Caco-2 (cell line): ENCODE measurements at regions not wholly inside any gene's neighbourhood (a gene's known extent, or its start where the extent isn't known, plus 50 kb on each side); places are given as distances from the start of the nearest gene placed in this dataset.

Source experiments
- BruUV-seq: library from RNA; stranded (reverse); fragments of 400-500 nt; replicated peaks from 2 replicates; lab custom pipeline; 2021; lab: Mats Ljungman, UMichigan
- CTCF ChIA-PET: fragments of 300-600 bp; sonication (Branson Sonifier 250); formaldehyde crosslinking; loops from one replicate; lab custom pipeline; 2022; ENCODE audit warnings: antibody characterized with exemption; lab: Charles Lee
- POLR2A ChIA-PET: fragments of 300-600 bp; sonication (Branson Sonifier 250); formaldehyde crosslinking; loops from one replicate; lab custom pipeline; 2022; ENCODE audit warnings: antibody characterized with exemption; lab: Charles Lee
- DNase-seq, 2 experiments: peaks; one replicate each; pipeline versions ENCODE4 v3.0.0 to v3.0.0-alpha.2; 2020 to 2022
- H3K27me3 ChIP-seq: replicated peaks from 2 replicates; pipeline ENCODE4 v1.6.0; 2011; ENCODE audit warnings: low read length; ENCODE audit not compliant: control insufficient read depth, insufficient read depth
- H3K36me3 ChIP-seq: 2 replicates; pipeline ENCODE4 v1.5.1; 2011; ENCODE audit warnings: low read length; ENCODE audit not compliant: control insufficient read depth, insufficient read depth
- H3K4me1 ChIP-seq: fragments of 250-450 bp; sonication (Bioruptor Pico); 2 replicates; pipeline ENCODE4 v1.5.1; 2020; ENCODE audit warnings: mild to moderate bottlenecking
- H3K4me3 ChIP-seq: 2 replicates; pipeline ENCODE4 v1.5.1; 2011; ENCODE audit warnings: low read depth, mild to moderate bottlenecking, control low read depth, low read length
- H3K9me3 ChIP-seq: fragments of 250-450 bp; sonication (Bioruptor Pico); 2 replicates; pipeline ENCODE4 v1.5.1; 2020; ENCODE audit warnings: mild to moderate bottlenecking, moderate library complexity
- H3K27ac Mint-ChIP-seq: one replicate; pipeline ENCODE4 v1.8.0; 2022; ENCODE audit warnings: mixed read lengths; ENCODE audit not compliant: unreplicated experiment
- H3K27me3 Mint-ChIP-seq: one replicate; pipeline ENCODE4 v1.8.0; 2022; ENCODE audit warnings: mixed read lengths; ENCODE audit not compliant: insufficient read depth, unreplicated experiment
- H3K36me3 Mint-ChIP-seq: one replicate; pipeline ENCODE4 v1.8.0; 2022; ENCODE audit warnings: mild to moderate bottlenecking, mixed read lengths; ENCODE audit not compliant: insufficient read depth, unreplicated experiment
- H3K4me1 Mint-ChIP-seq: one replicate; pipeline ENCODE4 v1.8.0; 2022; ENCODE audit warnings: low read depth, mixed read lengths; ENCODE audit not compliant: unreplicated experiment
- H3K4me3 Mint-ChIP-seq: one replicate; pipeline ENCODE4 v1.8.0; 2022; ENCODE audit warnings: mild to moderate bottlenecking, moderate library complexity, mixed read lengths; ENCODE audit not compliant: unreplicated experiment
- H3K9me3 Mint-ChIP-seq: one replicate; pipeline ENCODE4 v1.8.0; 2022; ENCODE audit warnings: mixed read lengths; ENCODE audit not compliant: unreplicated experiment
- CTCF ChIP-seq, 2 experiments: fragments of 200-600 bp in 1 of 2; IDR thresholded peaks; 1 replicate in 1 of 2; 2 replicates in 1 of 2; pipeline versions ENCODE4 v1.5.1 to v1.8.0; 2011 to 2022; ENCODE audit warnings: antibody characterized with exemption in 1 of 2, control low read depth in 1 of 2, inconsistent platforms in 1 of 2, low read depth in 1 of 2, low read length in 1 of 2, mild to moderate bottlenecking in 1 of 2, moderate library complexity in 1 of 2; ENCODE audit not compliant: insufficient read depth in 1 of 2, severe bottlenecking in 1 of 2, unreplicated experiment in 1 of 2
- intact Hi-C: fragments of 100-400 bp; cut with micrococcal nuclease; formaldehyde crosslinking; loops from one replicate; pipeline ENCODE4 v1.10.0; 2022; ENCODE audit not compliant: unreplicated experiment

- CTCF ChIA-PET = no interaction called here
- H3K27me3 ChIP-seq = no peaks in the 10 kb centered on the region; the same call in 1 of the 2 replicates
- intact Hi-C loops = no loop called here
- no peaks in the 10 kb centered on the region for H3K36me3 Mint-ChIP-seq
- no peaks in the 10 kb centered on the region for H3K27me3 Mint-ChIP-seq
- no peaks in the 10 kb centered on the region for H3K36me3 ChIP-seq
- H3K9me3 Mint-ChIP-seq = peaks cover 10% of the 10 kb centered on the region
- BruUV-seq = no TSS peak
- H3K4me1 Mint-ChIP-seq = no peaks in the 10 kb centered on the region
- no peak overlapping the region for H3K27ac Mint-ChIP-seq
- no peak for DNase-seq
- no peaks in the 10 kb centered on the region for H3K9me3 ChIP-seq
- H3K4me1 ChIP-seq = no peaks in the 10 kb centered on the region
- no peak overlapping the region for H3K4me3 ChIP-seq
- H3K4me3 Mint-ChIP-seq = no peak overlapping the region
- TF ChIP-seq CTCF (IDR thresholded peaks at IDR 0.05; ENCODE audit: insufficient read depth in 1 of 2, low read depth in 1 of 2, low read length in 1 of 2, severe bottlenecking in 1 of 2, unreplicated experiment in 1 of 2) = no peak
- POLR2A ChIA-PET = interaction anchor here (0.7 kb wide), 1 partner anchor 246 kb away, joined by 3 read pairs; no protein-coding TSS in a partner anchor
These were observed 308.1 kb downstream of the HAPSTR1 start for GRCh38 chr16:9399573-9399972.

- Mint-ChIP-seq H3K9me3 (peaks cover 10% of the 10 kb centered on the region), H3K4me3 (no peak overlapping the region), H3K27me3 (peaks cover 1% of the 10 kb centered on the region), H3K4me1 (no peaks in the 10 kb centered on the region), H3K36me3 (no peaks in the 10 kb centered on the region), H3K27ac (no peak overlapping the region)
- no peak for TF ChIP-seq CTCF (IDR thresholded peaks at IDR 0.05; ENCODE audit: insufficient read depth in 1 of 2, low read depth in 1 of 2, low read length in 1 of 2, severe bottlenecking in 1 of 2, unreplicated experiment in 1 of 2)
- H3K36me3 ChIP-seq = no peaks in the 10 kb centered on the region
- intact Hi-C loops = no loop called here
- no peak overlapping the region for H3K4me3 ChIP-seq
- CTCF ChIA-PET = no interaction called here
- DNase-seq = no peak
- no peaks in the 10 kb centered on the region; the same call in 1 of the 2 replicates for H3K27me3 ChIP-seq
- no TSS peak for BruUV-seq
- H3K9me3 ChIP-seq = no peaks in the 10 kb centered on the region
- H3K4me1 ChIP-seq = no peaks in the 10 kb centered on the region
- POLR2A ChIA-PET = no interaction called here
These were observed 309.7 kb downstream of the HAPSTR1 start for GRCh38 chr16:9401173-9401572.

DNA sequence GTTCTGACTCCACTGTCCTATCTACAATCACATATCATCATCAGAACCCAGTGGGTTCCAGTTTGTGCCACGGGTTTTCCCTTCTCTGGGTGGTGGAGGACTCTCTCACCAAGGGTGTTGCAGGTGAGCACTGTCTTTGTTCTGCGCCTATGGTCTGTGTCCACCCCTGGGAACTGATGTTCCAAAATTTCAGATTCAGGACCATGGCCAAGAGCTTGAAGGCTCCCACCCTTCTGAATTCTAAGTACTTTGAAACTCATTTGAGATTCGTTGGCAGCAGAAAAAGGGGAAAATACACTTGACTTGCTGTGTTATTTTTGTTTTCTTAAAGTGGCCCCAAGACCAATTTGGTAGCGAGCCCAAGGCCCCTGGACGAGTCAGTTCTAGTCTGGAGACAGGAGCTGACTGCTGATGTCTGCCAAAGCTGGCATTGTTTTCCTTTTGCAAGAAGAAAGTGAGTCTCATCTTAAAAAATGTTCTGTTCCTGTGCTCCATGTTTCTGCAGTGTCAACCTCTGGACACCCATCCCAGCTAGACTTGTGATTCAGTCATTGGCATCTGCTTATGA is 310.9 kb downstream of the HAPSTR1 start:
- Histone ChIP-seq H3K4me1 (no peaks in the 10 kb centered on the region), H3K9me3 (no peaks in the 10 kb centered on the region), H3K36me3 (no peaks in the 10 kb centered on the region), H3K4me3 (no peak overlapping the region), H3K27me3 (no peaks in the 10 kb centered on the region; the same call in 1 of the 2 replicates)
- no peak for DNase-seq
- Mint-ChIP-seq H3K36me3 (no peaks in the 10 kb centered on the region), H3K27ac (no peak overlapping the region), H3K4me3 (no peak overlapping the region), H3K4me1 (no peaks in the 10 kb centered on the region), H3K9me3 (peaks cover 7% of the 10 kb centered on the region), H3K27me3 (peaks cover 3% of the 10 kb centered on the region)
- ChIA-PET CTCF (no interaction called here), POLR2A (no interaction called here)
- no peak for TF ChIP-seq CTCF (IDR thresholded peaks at IDR 0.05; ENCODE audit: insufficient read depth in 1 of 2, low read depth in 1 of 2, low read length in 1 of 2, severe bottlenecking in 1 of 2, unreplicated experiment in 1 of 2)
- no TSS peak for BruUV-seq
- intact Hi-C loops = no loop called here
